SH-SY5Y (cell line): ENCODE measurements at regions not wholly inside any gene's neighbourhood (a gene's known extent, or its start where the extent isn't known, plus 50 kb on each side); places are given as distances from the start of the nearest gene placed in this dataset.

Experiments
- GATA2 ChIP-seq: IDR thresholded peaks from 2 replicates; pipeline ENCODE4 v1.6.1; 2011; ENCODE audit warnings: mild to moderate bottlenecking, low read depth, low read length
- GATA3 ChIP-seq: IDR thresholded peaks from 2 replicates; pipeline ENCODE4 v1.6.1; 2011; ENCODE audit warnings: low read depth, mild to moderate bottlenecking, low read length, moderate library complexity

DNA sequence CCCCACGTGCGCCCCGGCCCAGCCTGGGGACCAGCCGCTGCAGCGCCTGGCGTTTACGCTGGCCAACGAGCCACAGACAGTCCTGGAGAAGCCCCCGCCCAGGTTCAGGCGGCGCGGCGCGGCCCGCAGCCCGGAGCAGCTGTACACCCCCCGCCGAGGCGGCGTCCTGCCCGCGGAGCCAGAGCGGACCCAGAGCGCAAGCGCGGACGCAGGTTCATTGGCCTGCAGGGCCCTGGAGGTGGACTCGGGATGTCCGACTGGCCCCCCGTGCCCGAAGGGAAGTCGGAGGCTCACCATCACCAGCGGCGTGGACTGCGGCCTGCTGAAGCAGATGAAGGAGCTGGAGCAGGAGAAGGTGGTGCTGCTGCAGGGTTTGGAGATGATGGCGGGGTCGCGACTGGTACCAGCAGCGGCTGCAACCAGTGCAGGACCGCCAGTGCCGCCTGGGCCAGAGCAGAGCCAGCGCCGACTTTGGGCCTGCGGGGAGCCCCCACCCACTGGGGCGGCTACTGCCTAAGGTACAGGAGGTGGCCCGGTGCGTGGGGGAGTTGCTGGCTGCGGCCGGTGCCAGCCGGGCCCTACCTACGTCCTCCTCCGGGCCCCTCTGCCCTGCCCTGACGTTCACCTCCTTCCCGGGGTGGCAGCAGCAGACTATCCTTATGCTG, 72.0 kb upstream of the KCTD7 start:
- TF ChIP-seq GATA2: no peak
- TF ChIP-seq GATA3: no peak
